Body of pancreas (tissue), 4 donors: ENCODE measurements at regions not wholly inside any gene's neighbourhood (a gene's known extent, or its start where the extent isn't known, plus 50 kb on each side); places are given as distances from the start of the nearest gene placed in this dataset.

Experiments used
- ATAC-seq: fragments of 150-250 bp; one replicate; pipeline ENCODE4 v1.9.1; 2016
- DNase-seq, 4 donors: peaks; one replicate each; pipeline ENCODE4 v3.0.0-alpha.2; 2019
- H3K27ac ChIP-seq, 4 donors: fragments of 200-600 bp; sonication (generic); 1 replicate in 3 of 4; 2 replicates in 1 of 4; pipeline versions ENCODE4 v1.5.1 to v1.6.1; 2016 to 2019; ENCODE audit warnings: mild to moderate bottlenecking in 1 of 4, mixed read lengths in 1 of 4, moderate library complexity in 1 of 4
- H3K27me3 ChIP-seq, 2 donors: fragments of 200-600 bp; sonication (generic); one replicate each; pipeline ENCODE4 v1.6.0; 2016; ENCODE audit warnings: mild to moderate bottlenecking in 1 of 2
- H3K36me3 ChIP-seq, 2 donors: fragments of 200-600 bp; sonication (generic); replicated peaks in 1 of 2; 2 replicates each; pipeline ENCODE4 v1.5.1; 2016; ENCODE audit warnings: low read depth in 2 of 2; ENCODE audit not compliant: insufficient read depth in 1 of 2
- H3K4me1 ChIP-seq: fragments of 200-600 bp; sonication (generic); one replicate; pipeline ENCODE4 v1.6.0; 2016
- H3K4me3 ChIP-seq, 2 donors: fragments of 200-600 bp; sonication (generic); 1 replicate in 1 of 2; 2 replicates in 1 of 2; pipeline ENCODE4 v1.5.1; 2016 to 2019
- H3K9me3 ChIP-seq, 3 donors: fragments of 200-600 bp; sonication (generic); 1 replicate in 2 of 3; 2 replicates in 1 of 3; pipeline ENCODE4 v1.5.1; 2016
- POLR2A ChIP-seq, 3 donors: fragments of 450-650 bp; IDR thresholded peaks; one replicate each; pipeline ENCODE4 v1.6.1; 2016; ENCODE audit warnings: antibody characterized with exemption in 3 of 3, mild to moderate bottlenecking in 2 of 3
- WGBS, 2 donors: methylation state at CpG; one replicate each; pipeline ENCODE4 v1.1.5; 2017; 5-methylcytosine and 5-hydroxymethylcytosine counted together
- intact Hi-C: fragments of 100-400 bp; cut with DNase I; formaldehyde crosslinking; loops from one replicate; pipeline ENCODE4 v1.15.1; 2023
- TF ChIP-seq, protein P1 (sequence below), 7 experiments: fragments of 450-650 bp in 4 of 7; fragments of 200-600 bp in 3 of 7; sonication (generic) in 3 of 7; IDR thresholded peaks; one replicate each; pipeline ENCODE4 v1.5.1; 2016 to 2019; ENCODE audit warnings: antibody characterized with exemption in 7 of 7

DNA sequence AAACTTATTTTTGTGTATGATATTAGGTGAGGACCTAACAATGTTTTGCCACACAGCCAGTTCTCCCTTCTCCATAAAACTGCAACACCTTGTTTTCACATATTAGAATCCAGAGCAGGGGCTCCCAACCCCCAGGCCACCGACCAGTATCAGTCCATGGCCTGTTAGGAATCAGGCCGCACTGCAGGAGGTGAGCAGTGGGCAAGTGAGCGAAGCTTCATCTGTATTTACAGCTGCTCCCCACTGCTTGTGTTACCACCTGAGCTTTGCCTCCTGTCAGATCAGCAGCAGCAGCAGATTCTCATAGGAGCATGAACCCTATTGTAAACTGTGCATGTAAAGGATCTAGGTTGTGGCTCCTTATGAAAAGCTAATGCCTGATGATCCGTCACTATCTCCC is 185.9 kb upstream of the NSMCE3 start:
- Histone ChIP-seq H3K36me3 (no peaks in the 10 kb centered on the region), H3K4me1 (no peaks in the 10 kb centered on the region), H3K27me3 (no peaks in the 10 kb centered on the region), H3K27ac (no peak overlapping the region), H3K4me3 (no peak overlapping the region), H3K9me3 (no peaks in the 10 kb centered on the region)
- DNase-seq (no peak), ATAC-seq (no peak)
- 82 to 92% methylated on average over 2 to 4 of the region's 4 CpGs for WGBS, 2 donors
- no peak for TF ChIP-seq POLR2A (IDR thresholded peaks at IDR 0.05)
- TF ChIP-seq, protein P1, sequence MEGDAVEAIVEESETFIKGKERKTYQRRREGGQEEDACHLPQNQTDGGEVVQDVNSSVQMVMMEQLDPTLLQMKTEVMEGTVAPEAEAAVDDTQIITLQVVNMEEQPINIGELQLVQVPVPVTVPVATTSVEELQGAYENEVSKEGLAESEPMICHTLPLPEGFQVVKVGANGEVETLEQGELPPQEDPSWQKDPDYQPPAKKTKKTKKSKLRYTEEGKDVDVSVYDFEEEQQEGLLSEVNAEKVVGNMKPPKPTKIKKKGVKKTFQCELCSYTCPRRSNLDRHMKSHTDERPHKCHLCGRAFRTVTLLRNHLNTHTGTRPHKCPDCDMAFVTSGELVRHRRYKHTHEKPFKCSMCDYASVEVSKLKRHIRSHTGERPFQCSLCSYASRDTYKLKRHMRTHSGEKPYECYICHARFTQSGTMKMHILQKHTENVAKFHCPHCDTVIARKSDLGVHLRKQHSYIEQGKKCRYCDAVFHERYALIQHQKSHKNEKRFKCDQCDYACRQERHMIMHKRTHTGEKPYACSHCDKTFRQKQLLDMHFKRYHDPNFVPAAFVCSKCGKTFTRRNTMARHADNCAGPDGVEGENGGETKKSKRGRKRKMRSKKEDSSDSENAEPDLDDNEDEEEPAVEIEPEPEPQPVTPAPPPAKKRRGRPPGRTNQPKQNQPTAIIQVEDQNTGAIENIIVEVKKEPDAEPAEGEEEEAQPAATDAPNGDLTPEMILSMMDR (IDR thresholded peaks at IDR 0.05): no peak
- intact Hi-C loops: no loop called here

- no peak overlapping the region for H3K27ac ChIP-seq
- H3K27me3 ChIP-seq: no peaks in the 10 kb centered on the region
- H3K4me3 ChIP-seq: no peak overlapping the region
- ATAC-seq: no peak
- WGBS, 2 donors: 89 to 91% methylated on average over 2 to 3 of the region's 3 CpGs
- no peak for DNase-seq
- TF ChIP-seq, protein P1 (IDR thresholded peaks at IDR 0.05): no peak
- no peak for TF ChIP-seq POLR2A (IDR thresholded peaks at IDR 0.05)
- no peaks in the 10 kb centered on the region for H3K36me3 ChIP-seq
- no peaks in the 10 kb centered on the region for H3K9me3 ChIP-seq
- no peaks in the 10 kb centered on the region for H3K4me1 ChIP-seq
- intact Hi-C loops: no loop called here
These were observed 185.4 kb upstream of the NSMCE3 start for GRCh38 chr15:29455055-29455454.

- 62 to 85% methylated on average over 5 of the region's 5 CpGs for WGBS, 2 donors
- H3K9me3 ChIP-seq: no peaks in the 10 kb centered on the region
These were observed 184.9 kb upstream of the NSMCE3 start for GRCh38 chr15:29454506-29454905.

DNA sequence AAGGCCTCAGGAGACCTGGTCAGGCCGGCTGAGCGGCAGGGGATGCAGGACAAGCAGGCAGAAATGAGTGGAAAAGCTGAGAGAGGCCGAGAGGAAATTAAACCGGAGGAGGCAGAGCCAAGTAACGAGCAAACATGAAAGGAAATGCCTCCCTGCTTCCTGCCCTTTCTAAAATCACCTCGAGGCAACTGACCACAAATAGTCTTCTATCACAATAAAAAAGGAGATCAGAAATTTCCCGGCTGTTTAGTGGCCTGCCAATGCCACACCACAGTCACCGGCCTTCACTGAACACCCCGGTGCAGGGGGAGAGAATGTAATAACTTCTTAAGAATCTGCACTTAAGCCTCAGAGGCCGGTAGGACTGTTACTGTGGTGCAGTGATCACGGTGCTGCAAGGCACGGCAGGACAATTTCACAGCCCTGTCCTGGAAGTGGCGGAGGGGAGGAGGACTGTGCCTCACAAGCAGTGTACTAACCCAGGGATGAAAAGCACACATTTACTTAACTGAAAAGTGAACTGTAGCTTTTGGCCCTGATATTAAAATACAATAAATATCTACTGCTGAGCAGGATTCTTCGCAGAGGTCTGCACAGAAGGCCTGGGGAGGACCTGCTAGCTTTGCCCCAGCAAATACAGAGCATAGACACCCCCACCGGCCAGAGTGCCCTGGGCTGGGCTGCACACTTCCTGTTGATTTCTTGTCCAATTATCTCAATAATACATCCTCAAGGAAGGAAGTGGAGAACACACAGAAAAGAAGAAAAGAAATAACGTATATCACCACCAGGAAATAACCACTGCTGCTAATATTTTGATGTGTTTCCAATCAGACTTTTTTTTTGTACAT is 183.5 kb upstream of the NSMCE3 start:
- H3K4me3 ChIP-seq: no peak overlapping the region
- no peak overlapping the region for H3K27ac ChIP-seq
- 58 to 63% methylated on average over 16 of the region's 16 CpGs for WGBS, 2 donors

More at GRCh38 chr15:29454506-29454905, 184.9 kb upstream of the NSMCE3 start:
- DNase-seq (no peak), ATAC-seq (no peak)
- intact Hi-C loops: no loop called here
- no peak overlapping the region for H3K27ac ChIP-seq
- TF ChIP-seq, protein P1 (IDR thresholded peaks at IDR 0.05): no peak
- no peak for TF ChIP-seq POLR2A (IDR thresholded peaks at IDR 0.05)
- H3K27me3 ChIP-seq: no peaks in the 10 kb centered on the region
- no peaks in the 10 kb centered on the region for H3K4me1 ChIP-seq
- no peaks in the 10 kb centered on the region for H3K36me3 ChIP-seq
- no peak overlapping the region for H3K4me3 ChIP-seq

More for the DNA sequence above, 183.5 kb upstream of the NSMCE3 start:
- Histone ChIP-seq H3K9me3 (no peaks in the 10 kb centered on the region), H3K27me3 (no peaks in the 10 kb centered on the region), H3K4me1 (no peaks in the 10 kb centered on the region), H3K36me3 (no peaks in the 10 kb centered on the region)
- no peak for ATAC-seq
- intact Hi-C loops: no loop called here
- DNase-seq: no peak
- no peak for TF ChIP-seq POLR2A (IDR thresholded peaks at IDR 0.05)
- TF ChIP-seq, protein P1 (IDR thresholded peaks at IDR 0.05): no peak
